ENCODE measurements at regions not wholly inside any gene's neighbourhood (a gene's known extent, or its start where the extent isn't known, plus 50 kb on each side); places are given as distances from the start of the nearest gene placed in this dataset.

DNA sequence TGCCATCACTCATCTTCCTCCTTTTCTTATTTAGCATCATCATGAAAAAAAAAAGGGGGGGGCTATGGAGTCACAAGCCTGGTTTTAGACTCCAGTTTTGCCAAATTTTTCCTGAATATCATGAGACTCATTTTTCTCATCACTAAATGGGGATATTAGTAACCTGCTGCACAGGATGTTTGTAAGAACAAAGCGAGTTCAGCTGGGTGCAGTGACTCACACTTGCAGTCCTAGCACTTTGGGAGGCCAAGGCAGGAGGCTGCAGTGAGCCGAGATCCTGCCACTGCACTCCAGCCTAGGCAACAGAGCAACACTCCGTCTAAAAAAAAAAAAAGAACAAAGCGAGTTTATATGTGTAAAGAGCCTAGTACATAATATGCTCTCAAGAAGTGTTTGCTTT, 82.8 kb downstream of the TFAP2A start:
- Mint-ChIP-seq H3K27me3 (ENCODE audit: insufficient read depth) (peaks cover 1% of the 10 kb centered on the region), H3K4me3 (no peak overlapping the region), H3K27ac (no peak overlapping the region), H3K36me3 (ENCODE audit: low read depth) (no peaks in the 10 kb centered on the region), H3K4me1 (peaks cover 3% of the 10 kb centered on the region), H3K9me3 (no peaks in the 10 kb centered on the region)
- H3K27me3 ChIP-seq (ENCODE audit: control insufficient read depth, insufficient read depth, low read length, poor library complexity, severe bottlenecking) = no peaks in the 10 kb centered on the region
- H3K9ac ChIP-seq (ENCODE audit: extremely low read depth, low read length, poor library complexity, severe bottlenecking) = no peak overlapping the region
- TF ChIP-seq, protein P1, sequence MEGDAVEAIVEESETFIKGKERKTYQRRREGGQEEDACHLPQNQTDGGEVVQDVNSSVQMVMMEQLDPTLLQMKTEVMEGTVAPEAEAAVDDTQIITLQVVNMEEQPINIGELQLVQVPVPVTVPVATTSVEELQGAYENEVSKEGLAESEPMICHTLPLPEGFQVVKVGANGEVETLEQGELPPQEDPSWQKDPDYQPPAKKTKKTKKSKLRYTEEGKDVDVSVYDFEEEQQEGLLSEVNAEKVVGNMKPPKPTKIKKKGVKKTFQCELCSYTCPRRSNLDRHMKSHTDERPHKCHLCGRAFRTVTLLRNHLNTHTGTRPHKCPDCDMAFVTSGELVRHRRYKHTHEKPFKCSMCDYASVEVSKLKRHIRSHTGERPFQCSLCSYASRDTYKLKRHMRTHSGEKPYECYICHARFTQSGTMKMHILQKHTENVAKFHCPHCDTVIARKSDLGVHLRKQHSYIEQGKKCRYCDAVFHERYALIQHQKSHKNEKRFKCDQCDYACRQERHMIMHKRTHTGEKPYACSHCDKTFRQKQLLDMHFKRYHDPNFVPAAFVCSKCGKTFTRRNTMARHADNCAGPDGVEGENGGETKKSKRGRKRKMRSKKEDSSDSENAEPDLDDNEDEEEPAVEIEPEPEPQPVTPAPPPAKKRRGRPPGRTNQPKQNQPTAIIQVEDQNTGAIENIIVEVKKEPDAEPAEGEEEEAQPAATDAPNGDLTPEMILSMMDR (conservative IDR thresholded peaks at IDR 0.05) = no peak
- H3K27ac ChIP-seq (ENCODE audit: low read depth, low read length) = no peak overlapping the region
- H3K4me3 ChIP-seq (ENCODE audit: low read length) = no peak overlapping the region
- no peak for DNase-seq
- H3K36me3 ChIP-seq (ENCODE audit: control insufficient read depth, insufficient read depth, low read length) = no peaks in the 10 kb centered on the region
- H3K4me1 ChIP-seq (ENCODE audit: control insufficient read depth, insufficient read depth, low read length) = no peaks in the 10 kb centered on the region
- 89 to 92% methylated on average over 2 to 3 of the region's 4 CpGs for WGBS, 2 experiments (ENCODE audit: insufficient coverage in 1 of 2, insufficient read length in 1 of 2)
- H3K9me3 ChIP-seq (ENCODE audit: control insufficient read depth, low read length) = no peaks in the 10 kb centered on the region

DNA sequence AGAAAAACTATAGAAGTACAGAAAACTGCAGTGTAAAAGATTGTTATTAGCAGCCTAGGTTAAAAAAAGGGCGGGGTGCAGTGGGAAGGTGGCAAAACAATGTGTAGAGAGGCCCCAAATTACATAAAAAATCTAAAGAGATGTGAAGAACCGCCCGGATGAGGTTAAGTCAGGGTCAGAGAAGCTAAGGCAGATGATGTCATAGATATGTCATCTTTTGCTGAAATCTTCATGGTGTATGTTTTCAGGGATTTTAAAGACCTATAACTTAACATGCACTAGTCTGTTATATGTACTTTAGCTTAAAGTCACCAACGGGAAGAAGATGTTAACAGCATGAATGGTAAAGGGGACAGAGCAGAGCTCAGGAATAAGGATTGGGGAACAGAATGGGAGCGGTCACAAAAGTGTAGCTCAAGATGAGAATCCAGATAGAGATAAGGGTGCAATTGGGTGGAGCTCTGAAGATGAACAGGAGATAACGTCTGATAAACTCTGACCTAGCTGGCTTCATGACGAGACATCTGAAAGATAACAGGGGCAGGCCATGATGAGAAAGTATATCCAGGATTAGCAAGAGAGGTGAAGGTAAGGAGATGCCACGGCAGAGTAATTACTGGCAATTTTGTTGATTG, 83.4 kb downstream of the TFAP2A start:
- 78 to 81% methylated on average over 8 of the region's 8 CpGs for WGBS, 2 experiments (ENCODE audit: insufficient coverage in 1 of 2, insufficient read length in 1 of 2)
- H3K4me1 Mint-ChIP-seq = peaks cover 3% of the 10 kb centered on the region

DNA sequence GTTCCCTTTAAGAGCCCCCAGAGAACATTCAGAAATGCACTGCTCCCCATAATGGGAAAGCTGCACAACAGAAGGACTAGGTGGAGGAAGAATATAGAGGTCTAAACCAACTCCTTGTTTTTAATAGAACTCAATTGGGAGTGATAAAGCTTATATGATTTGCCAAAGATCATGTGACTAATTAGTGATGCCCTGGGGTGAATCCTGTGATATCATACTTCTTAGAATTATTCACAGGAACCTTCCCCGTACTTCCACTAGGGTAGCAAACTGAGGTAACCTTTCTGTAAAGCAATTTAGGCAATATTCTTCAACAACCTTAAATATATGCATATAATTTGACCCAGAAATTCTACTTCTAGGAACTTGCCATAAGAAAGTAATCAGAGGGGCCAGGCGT, 84.4 kb downstream of the TFAP2A start:
- no peaks in the 10 kb centered on the region for H3K4me1 ChIP-seq (ENCODE audit: control insufficient read depth, insufficient read depth, low read length)
- H3K4me3 ChIP-seq (ENCODE audit: low read length) = no peak overlapping the region
- no peaks in the 10 kb centered on the region for H3K9me3 Mint-ChIP-seq
- no peak overlapping the region for H3K27ac Mint-ChIP-seq
- H3K4me3 Mint-ChIP-seq = no peak overlapping the region
- H3K9me3 ChIP-seq (ENCODE audit: control insufficient read depth, low read length) = no peaks in the 10 kb centered on the region
- no peak for DNase-seq
- no peaks in the 10 kb centered on the region for H3K27me3 ChIP-seq (ENCODE audit: control insufficient read depth, insufficient read depth, low read length, poor library complexity, severe bottlenecking)
- TF ChIP-seq, protein P1 (conservative IDR thresholded peaks at IDR 0.05) = peak; percentile 29
- WGBS, 2 experiments (ENCODE audit: insufficient coverage in 1 of 2, insufficient read length in 1 of 2) = 60 to 91% methylated on average over 1 to 2 of the region's 2 CpGs
- peaks cover 1% of the 10 kb centered on the region for H3K27me3 Mint-ChIP-seq (ENCODE audit: insufficient read depth)
- H3K36me3 Mint-ChIP-seq (ENCODE audit: low read depth) = no peaks in the 10 kb centered on the region
- no peaks in the 10 kb centered on the region for H3K36me3 ChIP-seq (ENCODE audit: control insufficient read depth, insufficient read depth, low read length)
- no peak overlapping the region for H3K9ac ChIP-seq (ENCODE audit: extremely low read depth, low read length, poor library complexity, severe bottlenecking)
- H3K4me1 Mint-ChIP-seq = peaks cover 3% of the 10 kb centered on the region
- H3K27ac ChIP-seq (ENCODE audit: low read depth, low read length) = no peak overlapping the region

More for the DNA sequence above, 83.4 kb downstream of the TFAP2A start:
- H3K36me3 ChIP-seq (ENCODE audit: control insufficient read depth, insufficient read depth, low read length) = no peaks in the 10 kb centered on the region
- no peaks in the 10 kb centered on the region for H3K9me3 ChIP-seq (ENCODE audit: control insufficient read depth, low read length)
- no peak overlapping the region for H3K27ac ChIP-seq (ENCODE audit: low read depth, low read length)
- peaks cover 1% of the 10 kb centered on the region for H3K27me3 Mint-ChIP-seq (ENCODE audit: insufficient read depth)
- H3K9me3 Mint-ChIP-seq = no peaks in the 10 kb centered on the region
- TF ChIP-seq, protein P1 (conservative IDR thresholded peaks at IDR 0.05) = no peak
- DNase-seq = no peak
- H3K4me3 Mint-ChIP-seq = no peak overlapping the region
- H3K27me3 ChIP-seq (ENCODE audit: control insufficient read depth, insufficient read depth, low read length, poor library complexity, severe bottlenecking) = no peaks in the 10 kb centered on the region
- H3K27ac Mint-ChIP-seq = no peak overlapping the region
- H3K9ac ChIP-seq (ENCODE audit: extremely low read depth, low read length, poor library complexity, severe bottlenecking) = no peak overlapping the region
- no peaks in the 10 kb centered on the region for H3K36me3 Mint-ChIP-seq (ENCODE audit: low read depth)
- no peak overlapping the region for H3K4me3 ChIP-seq (ENCODE audit: low read length)
- no peaks in the 10 kb centered on the region for H3K4me1 ChIP-seq (ENCODE audit: control insufficient read depth, insufficient read depth, low read length)

Measured in endodermal cell (in vitro differentiated cells).